Left lung (tissue), 4 donors: ENCODE measurements at regions not wholly inside any gene's neighbourhood (a gene's known extent, or its start where the extent isn't known, plus 50 kb on each side); places are given as distances from the start of the nearest gene placed in this dataset.

Experiments used
- ATAC-seq: fragments of 200-7000 bp; cut with Tn5 transposase; one replicate; pipeline ENCODE4 v1.9.1; 2020; ENCODE audit warnings: moderate library complexity
- DNase-seq, 4 donors: peaks; one replicate each; pipeline ENCODE4 v3.0.0-alpha.2; 2013 to 2020
- H3K27ac ChIP-seq, 2 donors: fragments of 200-600 bp; sonication (generic) in 1 of 2; one replicate each; pipeline versions ENCODE4 v1.5.0 to v1.8.0; 2020 to 2021
- H3K27me3 ChIP-seq, 2 donors: fragments of 200-600 bp; sonication (generic) in 1 of 2; one replicate each; pipeline versions ENCODE4 v1.5.0 to v1.8.0; 2020 to 2021
- H3K36me3 ChIP-seq, 2 donors: fragments of 200-600 bp; sonication (generic) in 1 of 2; one replicate each; pipeline versions ENCODE4 v1.5.0 to v1.8.0; 2020 to 2021
- H3K4me1 ChIP-seq, 2 donors: fragments of 200-600 bp; one replicate each; pipeline ENCODE4 v1.8.0; 2021
- H3K4me3 ChIP-seq, 2 donors: fragments of 200-600 bp; sonication (generic) in 1 of 2; one replicate each; pipeline versions ENCODE4 v1.5.0 to v1.8.0; 2020 to 2021; ENCODE audit warnings: mild to moderate bottlenecking in 1 of 2
- H3K9me3 ChIP-seq, 2 donors: fragments of 200-600 bp; sonication (generic) in 1 of 2; one replicate each; pipeline versions ENCODE4 v1.5.0 to v1.8.0; 2020 to 2021
- intact Hi-C, 2 donors: fragments of 100-400 bp; cut with DNase I; formaldehyde crosslinking; loops; one replicate each; pipeline versions ENCODE4 v1.11.2 to v1.14.2; 2022
- TF ChIP-seq, protein P1 (sequence below), 2 donors: fragments of 200-600 bp; sonication (generic) in 1 of 2; IDR thresholded peaks; one replicate each; pipeline versions ENCODE4 v1.5.0 to v1.8.0; 2021; ENCODE audit warnings: antibody characterized with exemption in 2 of 2
- donor health status: DM: no; HTN: yes; CAD: no.
- donor health status: DM: no; HTN: no; CAD: no.

DNA sequence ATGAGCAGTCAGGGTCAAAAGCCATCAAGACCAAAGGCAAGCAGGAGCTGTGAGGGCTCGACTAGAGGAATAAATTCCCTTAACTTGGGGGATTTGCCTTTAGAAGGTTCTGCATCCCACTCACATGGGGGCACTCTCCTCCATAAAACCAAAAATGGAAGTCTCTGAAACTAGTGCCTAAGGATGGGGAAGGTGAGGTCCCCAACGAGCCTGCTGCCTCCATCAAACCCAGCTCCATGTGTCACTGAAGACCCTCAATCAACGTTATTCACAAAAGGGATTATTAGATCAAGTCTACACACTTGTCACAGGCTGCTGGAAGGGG lies 254.9 kb upstream of the NCKAP5 start:
- Histone ChIP-seq H3K27me3 (no peaks in the 10 kb centered on the region), H3K9me3 (no peaks in the 10 kb centered on the region), H3K36me3 (no peaks in the 10 kb centered on the region), H3K4me1 (no peaks in the 10 kb centered on the region), H3K27ac (no peak overlapping the region), H3K4me3 (no peak overlapping the region)
- TF ChIP-seq, protein P1, sequence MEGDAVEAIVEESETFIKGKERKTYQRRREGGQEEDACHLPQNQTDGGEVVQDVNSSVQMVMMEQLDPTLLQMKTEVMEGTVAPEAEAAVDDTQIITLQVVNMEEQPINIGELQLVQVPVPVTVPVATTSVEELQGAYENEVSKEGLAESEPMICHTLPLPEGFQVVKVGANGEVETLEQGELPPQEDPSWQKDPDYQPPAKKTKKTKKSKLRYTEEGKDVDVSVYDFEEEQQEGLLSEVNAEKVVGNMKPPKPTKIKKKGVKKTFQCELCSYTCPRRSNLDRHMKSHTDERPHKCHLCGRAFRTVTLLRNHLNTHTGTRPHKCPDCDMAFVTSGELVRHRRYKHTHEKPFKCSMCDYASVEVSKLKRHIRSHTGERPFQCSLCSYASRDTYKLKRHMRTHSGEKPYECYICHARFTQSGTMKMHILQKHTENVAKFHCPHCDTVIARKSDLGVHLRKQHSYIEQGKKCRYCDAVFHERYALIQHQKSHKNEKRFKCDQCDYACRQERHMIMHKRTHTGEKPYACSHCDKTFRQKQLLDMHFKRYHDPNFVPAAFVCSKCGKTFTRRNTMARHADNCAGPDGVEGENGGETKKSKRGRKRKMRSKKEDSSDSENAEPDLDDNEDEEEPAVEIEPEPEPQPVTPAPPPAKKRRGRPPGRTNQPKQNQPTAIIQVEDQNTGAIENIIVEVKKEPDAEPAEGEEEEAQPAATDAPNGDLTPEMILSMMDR (IDR thresholded peaks at IDR 0.05) = no peak
- no peak for ATAC-seq
- DNase-seq = no peak
- intact Hi-C loops = no loop called here

DNA sequence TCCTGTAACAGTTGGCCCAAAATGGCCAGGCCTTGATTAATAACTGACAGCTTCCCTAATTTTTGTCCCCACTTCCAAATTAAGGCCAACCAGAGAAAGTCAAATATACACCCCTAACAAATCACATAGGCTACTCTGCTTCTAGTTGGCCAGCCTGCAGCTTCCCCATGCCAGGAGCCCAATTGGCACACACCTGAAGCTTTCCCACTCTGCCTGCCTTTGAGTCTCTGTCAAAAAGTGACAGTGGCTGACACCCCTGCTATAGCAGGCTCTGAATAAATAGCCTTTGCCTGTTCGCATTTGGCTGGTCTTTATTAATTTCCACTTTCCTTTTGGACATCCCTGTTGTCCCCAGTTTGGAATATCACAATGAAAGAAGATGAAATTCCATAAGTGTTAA lies 256.6 kb upstream of the NCKAP5 start:
- ATAC-seq = no peak
- TF ChIP-seq, protein P1 (IDR thresholded peaks at IDR 0.05) = no peak
- Histone ChIP-seq H3K27me3 (no peaks in the 10 kb centered on the region), H3K27ac (no peak overlapping the region), H3K9me3 (no peaks in the 10 kb centered on the region), H3K4me3 (no peak overlapping the region), H3K4me1 (no peaks in the 10 kb centered on the region), H3K36me3 (no peaks in the 10 kb centered on the region)
- intact Hi-C loops = no loop called here
- no peak for DNase-seq

DNA sequence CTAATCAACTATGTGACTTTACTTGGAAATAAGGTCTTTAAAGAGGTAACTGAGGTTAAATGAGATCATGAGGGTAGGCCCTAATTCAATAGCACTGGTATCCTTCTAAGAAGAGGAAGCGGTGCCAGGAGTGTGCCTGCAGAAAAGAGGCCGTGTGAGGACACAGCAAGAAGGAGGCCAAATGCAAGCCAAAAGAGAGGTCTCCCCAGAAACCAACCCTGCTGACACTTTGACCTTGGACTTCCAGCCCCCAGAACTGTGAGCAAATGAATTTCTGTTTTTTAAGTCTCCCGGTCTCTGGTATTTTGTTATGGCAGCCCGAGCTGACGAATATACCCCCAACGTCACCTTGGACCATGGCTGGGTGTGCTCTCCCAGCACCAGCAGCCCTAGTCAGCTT lies 257.5 kb upstream of the NCKAP5 start:
- intact Hi-C loops = no loop called here
- no peak overlapping the region for H3K27ac ChIP-seq
- H3K4me1 ChIP-seq = no peaks in the 10 kb centered on the region
- ATAC-seq (no peak), DNase-seq (no peak)
- TF ChIP-seq, protein P1 (IDR thresholded peaks at IDR 0.05) = no peak
- no peaks in the 10 kb centered on the region for H3K9me3 ChIP-seq
- H3K4me3 ChIP-seq = no peak overlapping the region
- H3K27me3 ChIP-seq = no peaks in the 10 kb centered on the region
- H3K36me3 ChIP-seq = no peaks in the 10 kb centered on the region

- no peaks in the 10 kb centered on the region for H3K4me1 ChIP-seq
- TF ChIP-seq, protein P1 (IDR thresholded peaks at IDR 0.05) = no peak
- no peak for ATAC-seq
These were observed 260.6 kb upstream of the NCKAP5 start for GRCh38 chr2:133828913-133829312.

GRCh38 chr2:133829450-133830020 lies 261.3 kb upstream of the NCKAP5 start:
- H3K4me3 ChIP-seq = no peak overlapping the region
- TF ChIP-seq, protein P1 (IDR thresholded peaks at IDR 0.05) = no peak
- no peaks in the 10 kb centered on the region for H3K27me3 ChIP-seq
- H3K4me1 ChIP-seq = no peaks in the 10 kb centered on the region
- ATAC-seq = no peak
- H3K27ac ChIP-seq = no peak overlapping the region
- DNase-seq = no peak
- H3K9me3 ChIP-seq = no peaks in the 10 kb centered on the region
- intact Hi-C loops = no loop called here
- H3K36me3 ChIP-seq = no peaks in the 10 kb centered on the region

More at GRCh38 chr2:133828913-133829312, 260.6 kb upstream of the NCKAP5 start:
- Histone ChIP-seq H3K36me3 (no peaks in the 10 kb centered on the region), H3K27me3 (no peaks in the 10 kb centered on the region), H3K9me3 (no peaks in the 10 kb centered on the region), H3K27ac (no peak overlapping the region), H3K4me3 (no peak overlapping the region)
- intact Hi-C loops = no loop called here
- no peak for DNase-seq
